OCI-LY1 (cell line): ENCODE measurements at regions not wholly inside any gene's neighbourhood (a gene's known extent, or its start where the extent isn't known, plus 50 kb on each side); places are given as distances from the start of the nearest gene placed in this dataset.

Experiments
- CTCF ChIP-seq: fragments of 200-600 bp; sonication (generic), shearing (Covaris generic); IDR thresholded peaks from 2 replicates; pipeline ENCODE4 v1.5.1; 2017; ENCODE audit warnings: mild to moderate bottlenecking, antibody characterized with exemption, low read length, moderate library complexity, mixed read lengths
- EZH2 ChIP-seq: fragments of 200-600 bp; sonication (generic), shearing (Covaris generic); IDR thresholded peaks from 2 replicates; pipeline ENCODE4 v1.8.0; 2017; ENCODE audit warnings: borderline replicate concordance, mixed run types, mild to moderate bottlenecking, antibody characterized with exemption, low read length, moderate library complexity, mixed read lengths

GRCh38 chr6:150529646-150530045, 70.0 kb upstream of the PLEKHG1 start:
- TF ChIP-seq EZH2 (no peak), CTCF (no peak)
